NK-92 treated with Interleukin-12 subunit alpha and Interleukin-12 subunit beta, amount 100 ng/mL, for 24 hours (cell line): ENCODE measurements at regions not wholly inside any gene's neighbourhood (a gene's known extent, or its start where the extent isn't known, plus 50 kb on each side); places are given as distances from the start of the nearest gene placed in this dataset.
"Not testable (repeated sequence)": the region's sequence is repeated elsewhere in the genome, so short reads cannot be mapped to it uniquely, and the experiment has no call there.

Source experiments
- DNase-seq: peaks from one replicate; lab custom pipeline; 2025; lab: John Stamatoyannopoulos, UW

DNA sequence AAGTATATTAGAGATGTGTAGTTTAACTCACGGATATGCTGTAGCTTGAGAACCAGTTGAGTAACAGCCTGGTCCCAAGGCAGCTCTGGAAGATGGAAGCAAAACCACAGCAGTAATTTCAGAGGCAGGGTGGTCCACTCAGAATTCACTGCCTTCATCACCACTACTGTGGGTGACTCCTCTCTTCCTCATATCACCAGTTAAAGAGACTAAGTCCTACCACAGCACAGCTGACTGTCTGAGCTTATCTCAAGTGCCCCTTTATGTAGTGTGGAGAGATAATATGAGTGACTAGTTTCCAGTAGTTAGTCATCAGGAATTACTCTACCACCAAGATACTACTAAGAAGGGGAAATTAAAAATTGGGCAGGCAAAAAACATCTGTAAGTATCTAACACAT, 1571.2 kb upstream of the C9orf72 start:
- DNase-seq, result no peak

DNA sequence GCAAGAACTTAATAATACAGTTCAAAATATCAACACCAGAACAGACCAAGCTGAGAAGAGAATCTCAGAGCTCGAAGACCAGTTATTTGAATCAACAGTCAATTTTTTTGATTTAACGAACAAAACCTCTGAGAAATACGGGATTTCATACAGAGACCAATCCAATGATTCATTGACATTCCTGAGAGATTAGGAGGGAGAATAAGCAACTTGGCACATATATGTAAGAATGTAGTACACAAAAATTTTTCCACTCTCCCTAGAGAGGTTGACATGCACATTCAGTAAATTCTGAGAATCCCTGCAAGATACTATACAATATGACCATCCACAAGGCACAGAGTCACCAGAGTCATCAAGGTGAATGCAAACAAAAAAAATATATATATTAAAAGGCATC, 1577.3 kb upstream of the C9orf72 start:
- DNase-seq, result no peak

DNA sequence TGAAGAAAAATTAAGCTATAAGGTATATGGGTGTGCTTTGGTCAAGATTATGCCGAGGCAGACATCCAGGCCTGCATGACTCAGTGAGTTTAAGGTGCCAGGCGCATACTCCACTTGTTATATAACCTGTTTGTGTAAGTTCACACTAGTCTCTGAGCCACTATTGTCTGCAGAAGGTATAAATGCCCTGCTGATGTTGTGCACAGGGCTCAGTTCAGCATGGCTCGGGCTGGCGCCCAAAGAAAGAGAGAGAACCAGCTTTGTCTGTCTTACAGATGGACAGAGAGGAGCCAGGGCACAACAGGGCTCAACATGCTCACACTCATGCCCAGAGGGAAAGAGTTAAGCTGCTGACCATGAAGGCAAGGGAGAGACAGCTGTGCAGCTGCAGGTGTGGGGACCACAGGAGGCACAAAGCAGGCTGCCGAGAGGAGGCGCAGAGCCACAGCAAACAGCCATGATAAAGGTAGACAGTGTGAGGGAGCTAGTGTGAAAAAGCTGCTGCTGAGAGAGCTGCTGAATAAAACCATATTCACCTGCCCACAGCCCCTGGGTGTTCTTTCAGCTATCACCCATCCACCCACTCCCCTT, 1587.6 kb upstream of the C9orf72 start:
- DNase-seq, result no peak

DNA sequence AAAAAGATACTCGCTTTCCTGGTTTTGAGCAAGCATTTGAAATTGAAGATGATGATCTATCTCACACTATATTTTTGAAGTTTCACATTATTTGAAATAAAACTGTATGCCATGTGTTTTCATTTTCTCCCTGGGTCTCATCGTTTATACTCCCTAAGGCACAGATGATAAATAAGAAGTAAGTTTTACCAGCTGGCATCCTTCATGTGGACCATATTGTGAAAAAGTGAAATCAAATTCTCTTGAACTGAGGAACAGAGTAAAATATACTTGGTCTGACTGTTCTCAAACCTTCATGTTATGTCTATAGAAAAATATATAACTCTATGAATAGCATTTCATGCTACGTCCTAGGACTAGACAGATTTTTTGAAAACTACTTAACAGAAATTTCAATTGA, 1600.9 kb upstream of the C9orf72 start:
- DNase-seq, result no peak

DNA sequence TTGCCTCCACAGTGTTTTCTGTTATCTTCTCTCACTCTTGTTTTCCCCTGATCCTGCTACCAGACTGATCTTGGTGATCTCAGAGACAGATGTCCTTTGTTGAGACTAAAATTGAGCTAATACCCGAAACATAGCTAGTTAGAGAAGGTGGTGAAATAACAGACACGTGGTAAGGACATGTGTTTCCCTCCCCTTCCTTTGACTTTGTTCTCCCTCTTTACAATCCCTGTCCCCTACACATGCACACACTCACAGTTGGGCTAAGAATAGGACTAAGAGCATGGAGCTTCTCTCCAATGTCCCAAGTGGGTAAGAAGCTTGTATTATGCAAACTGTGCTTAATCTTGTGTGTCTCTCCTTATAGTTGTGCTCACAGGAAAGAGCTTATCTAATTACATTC, 1603.0 kb upstream of the C9orf72 start:
- no peak for DNase-seq

DNA sequence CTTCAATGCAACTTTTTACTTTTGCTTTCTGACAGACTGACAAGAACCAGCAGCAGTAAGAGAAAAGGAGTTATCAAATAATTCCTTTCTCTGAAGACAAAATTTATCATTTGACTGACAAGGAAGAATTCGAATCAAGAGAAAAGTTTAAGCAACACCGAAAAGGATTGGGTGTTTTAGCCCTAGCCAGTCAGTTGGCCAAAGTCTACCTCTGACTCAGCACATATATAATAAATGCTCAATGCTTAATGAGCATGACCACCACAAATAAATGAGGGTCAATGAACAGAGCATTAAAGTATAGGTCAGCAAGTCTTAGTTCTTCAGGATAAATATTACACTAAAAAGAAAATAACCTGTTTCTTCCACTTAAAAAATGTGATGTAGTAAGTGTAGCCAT, 1603.5 kb upstream of the C9orf72 start:
- no peak for DNase-seq

DNA sequence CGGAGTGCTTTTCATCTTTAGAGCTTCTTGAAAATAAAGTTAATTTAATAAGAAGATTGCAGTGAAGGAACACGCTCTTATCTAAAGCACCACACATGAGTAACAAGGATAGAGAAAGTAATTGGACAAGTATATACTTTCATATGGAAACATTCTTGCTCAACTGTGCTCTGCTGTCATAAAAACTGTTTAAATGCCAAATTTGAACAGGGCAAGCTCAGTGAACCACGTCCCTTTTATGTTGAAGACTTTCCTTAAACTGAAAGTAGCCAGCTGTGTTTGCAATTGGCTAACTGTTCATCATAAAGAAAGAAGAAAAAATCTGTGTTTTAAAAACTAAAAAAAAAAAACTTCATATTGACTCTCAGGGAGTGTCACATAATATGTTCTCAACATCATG, 1610.7 kb upstream of the C9orf72 start:
- no peak for DNase-seq

DNA sequence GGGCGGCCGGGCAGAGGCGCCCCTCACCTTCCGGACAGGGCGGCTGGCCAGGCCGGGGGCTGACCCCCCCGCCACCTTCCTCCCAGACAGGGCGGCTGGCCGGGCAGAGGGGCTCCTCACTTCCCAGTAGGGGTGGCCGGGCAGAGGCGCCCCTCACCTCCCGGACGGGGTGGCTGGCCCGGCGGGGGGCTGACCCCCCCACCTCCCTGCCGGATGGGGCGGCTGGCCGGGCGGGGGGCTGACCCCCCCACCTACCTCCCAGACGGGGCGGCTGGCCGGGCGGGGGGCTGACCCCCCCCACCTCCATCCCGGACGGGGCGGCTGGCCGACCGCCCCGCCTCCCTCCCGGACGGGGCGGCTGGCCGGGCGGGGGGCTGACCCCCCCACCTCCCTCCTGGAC, 1615.5 kb upstream of the C9orf72 start:
- not testable (repeated sequence) for DNase-seq

DNA sequence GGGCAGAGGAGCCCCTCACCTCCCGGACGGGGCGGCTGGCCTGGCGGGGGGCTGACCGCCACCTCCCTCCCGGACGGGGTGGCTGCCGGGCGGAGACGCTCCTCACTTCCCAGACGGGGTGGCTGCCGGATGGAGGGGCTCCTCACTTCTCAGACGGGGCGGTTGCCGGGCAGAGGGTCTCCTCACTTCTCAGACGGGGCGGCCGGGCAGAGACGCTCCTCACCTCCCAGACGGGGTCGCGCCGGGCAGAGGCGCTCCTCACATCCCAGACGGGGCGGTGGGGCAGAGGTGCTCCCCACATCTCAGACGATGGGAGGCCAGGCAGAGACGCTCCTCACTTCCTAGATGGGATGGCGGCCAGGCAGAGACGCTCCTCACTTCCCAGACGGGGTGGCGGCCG, 1615.9 kb upstream of the C9orf72 start:
- not testable (repeated sequence) for DNase-seq

DNA sequence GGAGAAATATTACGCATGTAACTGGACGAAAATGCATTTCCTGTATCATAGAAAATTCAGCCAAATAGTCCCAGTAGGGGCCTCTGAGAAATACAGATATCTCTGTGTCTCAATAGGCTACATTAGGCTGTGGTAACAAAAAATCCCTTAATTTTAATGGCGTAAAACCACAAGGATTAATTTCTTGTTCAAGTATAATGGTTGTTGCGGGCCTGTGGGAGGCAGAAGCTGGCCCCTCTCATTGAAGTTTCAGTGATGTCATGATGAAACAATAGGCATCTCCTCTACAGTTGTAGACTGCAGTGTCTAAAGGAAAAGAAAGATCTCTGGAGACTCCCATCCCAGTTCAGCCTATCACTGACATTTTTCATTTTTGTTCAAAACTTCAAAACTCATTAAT, 1625.6 kb upstream of the C9orf72 start:
- no peak for DNase-seq

DNA sequence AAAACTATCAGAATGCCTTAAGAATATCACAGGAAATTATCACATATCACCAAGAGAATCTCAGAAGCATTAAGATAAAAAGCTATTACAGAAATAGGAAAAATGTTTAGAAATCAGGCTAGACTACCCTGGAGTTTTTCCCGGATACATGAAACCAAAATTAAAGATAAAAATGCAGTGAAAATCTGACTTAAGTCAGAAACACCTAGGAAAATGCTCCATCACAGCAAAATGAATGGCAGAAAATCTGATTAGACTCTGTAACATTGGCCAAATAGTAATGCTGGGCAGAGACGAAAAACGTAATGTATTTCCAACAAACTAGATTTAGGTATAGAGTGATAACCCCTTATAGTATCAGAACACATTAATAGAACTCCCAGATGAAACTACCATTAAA, 1626.7 kb upstream of the C9orf72 start:
- no peak for DNase-seq

DNA sequence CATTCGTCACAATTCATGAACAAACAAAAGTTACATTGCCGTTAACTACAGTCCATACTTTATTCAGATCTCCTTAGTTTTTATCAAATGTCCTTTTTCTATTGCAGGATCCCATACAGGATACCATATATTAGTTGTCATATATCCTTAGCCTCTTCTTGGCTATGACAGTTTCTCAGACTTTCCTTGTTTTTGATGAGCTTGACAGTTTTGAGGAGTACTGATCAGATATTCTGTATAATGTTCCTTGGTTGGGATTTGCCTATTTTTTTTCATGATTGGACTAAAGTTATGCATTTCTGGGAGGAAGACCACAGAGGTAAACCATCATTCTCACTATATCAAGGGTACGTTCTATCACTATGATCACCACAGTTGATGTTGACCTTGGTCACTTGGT, 1627.4 kb upstream of the C9orf72 start:
- DNase-seq, result no peak

DNA sequence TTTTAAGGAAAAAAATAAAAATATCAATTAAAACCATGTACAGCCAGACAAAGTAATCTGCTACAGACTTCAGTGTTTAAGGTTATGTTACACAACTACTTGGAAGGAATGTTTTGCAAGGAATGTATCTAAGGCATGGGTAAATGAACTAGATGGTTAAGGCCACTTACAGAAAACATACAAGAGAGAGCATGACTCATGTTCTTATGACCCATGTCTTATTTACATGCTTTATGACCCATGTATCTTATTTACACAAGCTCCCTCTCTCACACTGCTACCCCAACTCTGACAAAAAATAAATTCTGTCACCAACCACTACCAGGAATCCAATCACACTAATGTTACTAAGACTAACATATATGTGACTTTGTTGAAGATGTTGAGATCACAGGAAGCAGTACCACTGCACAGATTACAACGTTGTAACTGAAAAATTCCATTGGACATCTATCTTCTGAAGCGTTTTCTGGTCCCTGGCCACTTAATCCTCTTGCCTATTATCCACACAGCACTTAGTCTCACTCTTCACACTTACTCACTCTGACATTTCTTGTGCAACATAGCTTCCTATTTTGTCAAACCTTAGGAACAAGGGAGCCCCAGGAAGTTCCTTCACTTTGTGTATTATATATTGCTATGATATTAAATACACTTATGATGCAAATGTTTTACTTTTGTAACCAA, 1630.1 kb upstream of the C9orf72 start:
- no peak for DNase-seq

DNA sequence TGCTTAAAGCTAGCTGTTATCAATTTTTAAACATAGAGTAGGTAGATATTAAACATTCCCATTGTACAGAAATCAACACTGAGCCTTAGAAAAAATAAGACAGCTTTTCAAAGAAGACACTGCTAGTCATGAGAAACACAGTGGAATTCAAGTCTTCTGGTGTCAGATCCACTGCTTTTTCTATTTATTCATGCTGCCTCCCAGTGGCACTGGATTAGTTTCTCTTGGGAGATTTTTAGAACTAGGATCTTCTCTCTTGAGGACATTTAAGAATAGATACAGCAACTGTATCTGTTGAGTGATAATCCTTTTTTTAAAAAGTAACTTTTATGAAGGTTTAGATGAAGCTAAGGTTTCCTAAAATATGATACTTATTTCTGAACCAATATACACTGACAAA, 1635.4 kb upstream of the C9orf72 start:
- DNase-seq, result no peak

DNA sequence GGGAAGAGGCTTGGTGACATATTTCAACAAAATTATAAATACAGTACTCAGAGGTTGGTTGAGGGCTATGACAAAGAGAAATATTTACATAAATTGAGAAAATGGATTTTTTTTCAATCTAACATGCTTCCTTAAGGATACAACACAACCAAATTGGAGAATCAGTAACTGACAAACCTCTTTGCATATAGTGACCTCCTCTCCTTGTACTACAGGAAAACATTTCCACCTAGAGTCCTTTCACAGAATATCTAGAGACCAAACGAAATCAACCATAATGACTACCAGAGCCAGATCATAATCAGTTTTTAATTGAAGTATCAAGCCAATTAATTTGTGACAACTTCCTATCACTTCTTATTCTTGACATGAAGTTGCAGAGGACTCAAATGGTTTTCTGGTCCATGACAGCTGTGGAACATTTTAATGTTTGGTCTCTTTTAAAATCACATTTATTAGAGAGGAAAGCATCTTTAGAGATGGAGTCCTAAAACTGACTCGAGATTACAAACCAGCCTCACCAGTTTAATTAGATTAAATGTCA, 1636.5 kb upstream of the C9orf72 start:
- no peak for DNase-seq

DNA sequence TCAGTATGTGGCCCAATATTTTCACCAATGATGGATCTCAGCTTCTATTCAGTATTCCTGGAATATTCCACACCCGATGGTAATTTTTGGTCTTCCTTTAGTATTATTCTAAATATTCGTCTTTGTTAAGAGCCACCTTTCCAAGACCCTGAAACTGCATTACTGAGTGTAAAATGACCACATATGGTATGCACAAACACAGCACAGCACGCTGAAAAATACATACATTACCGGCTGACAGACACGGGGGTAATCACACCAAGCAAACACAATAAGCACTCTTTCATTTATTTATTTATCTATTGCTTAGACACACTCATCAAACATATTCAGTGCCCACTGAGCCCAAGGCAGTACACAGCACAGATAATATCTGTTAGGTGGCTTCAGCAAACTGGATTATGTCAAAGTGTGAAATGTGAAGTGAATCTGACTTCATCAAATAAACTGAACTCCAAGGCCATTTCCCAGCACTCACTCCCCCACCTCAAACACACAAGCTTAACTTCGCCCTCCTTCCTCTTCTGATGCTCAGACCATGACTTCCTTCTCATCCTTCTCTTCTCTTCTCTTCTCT, 1637.8 kb upstream of the C9orf72 start:
- DNase-seq, result no peak

DNA sequence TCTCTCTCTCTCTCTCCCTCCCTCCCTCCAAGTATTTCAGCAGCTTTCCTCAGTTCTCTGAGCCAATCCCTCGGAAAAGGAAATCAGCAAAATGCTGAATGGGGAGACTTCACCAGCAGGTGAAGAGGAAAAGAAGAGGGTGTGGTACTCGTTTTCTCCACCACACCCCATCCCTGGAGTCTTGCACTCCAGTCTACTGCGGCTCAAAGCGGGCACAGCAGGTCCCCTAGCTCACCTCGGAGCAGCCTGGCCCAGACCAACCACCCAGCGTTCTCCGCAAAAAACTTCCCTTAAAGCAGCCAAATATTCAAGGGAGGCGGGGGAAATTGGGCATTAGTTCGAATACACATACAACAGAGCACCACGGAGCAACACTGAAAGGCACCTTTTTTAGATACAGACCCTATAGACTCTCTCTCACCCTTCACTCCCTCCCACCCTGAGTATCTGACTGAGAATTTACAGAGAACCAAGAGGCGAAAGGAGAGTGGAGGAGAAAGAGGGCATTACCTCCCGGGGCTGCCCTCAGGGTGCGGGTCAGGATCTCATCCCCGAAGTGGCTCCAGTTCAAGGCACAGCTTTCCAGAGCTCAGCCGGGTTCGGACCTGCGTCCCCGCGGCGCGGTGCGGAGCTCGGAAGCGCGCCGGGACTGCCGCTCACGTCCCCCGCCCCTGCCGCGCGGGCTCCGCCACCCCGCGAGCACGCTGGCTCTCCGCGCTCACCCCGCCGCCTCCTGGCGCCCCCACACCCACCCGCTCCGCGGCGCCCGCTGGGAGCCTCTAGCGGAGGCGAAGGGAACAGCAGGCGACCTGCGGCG, 1638.5 kb upstream of the C9orf72 start:
- peak; percentile 68 for DNase-seq

DNA sequence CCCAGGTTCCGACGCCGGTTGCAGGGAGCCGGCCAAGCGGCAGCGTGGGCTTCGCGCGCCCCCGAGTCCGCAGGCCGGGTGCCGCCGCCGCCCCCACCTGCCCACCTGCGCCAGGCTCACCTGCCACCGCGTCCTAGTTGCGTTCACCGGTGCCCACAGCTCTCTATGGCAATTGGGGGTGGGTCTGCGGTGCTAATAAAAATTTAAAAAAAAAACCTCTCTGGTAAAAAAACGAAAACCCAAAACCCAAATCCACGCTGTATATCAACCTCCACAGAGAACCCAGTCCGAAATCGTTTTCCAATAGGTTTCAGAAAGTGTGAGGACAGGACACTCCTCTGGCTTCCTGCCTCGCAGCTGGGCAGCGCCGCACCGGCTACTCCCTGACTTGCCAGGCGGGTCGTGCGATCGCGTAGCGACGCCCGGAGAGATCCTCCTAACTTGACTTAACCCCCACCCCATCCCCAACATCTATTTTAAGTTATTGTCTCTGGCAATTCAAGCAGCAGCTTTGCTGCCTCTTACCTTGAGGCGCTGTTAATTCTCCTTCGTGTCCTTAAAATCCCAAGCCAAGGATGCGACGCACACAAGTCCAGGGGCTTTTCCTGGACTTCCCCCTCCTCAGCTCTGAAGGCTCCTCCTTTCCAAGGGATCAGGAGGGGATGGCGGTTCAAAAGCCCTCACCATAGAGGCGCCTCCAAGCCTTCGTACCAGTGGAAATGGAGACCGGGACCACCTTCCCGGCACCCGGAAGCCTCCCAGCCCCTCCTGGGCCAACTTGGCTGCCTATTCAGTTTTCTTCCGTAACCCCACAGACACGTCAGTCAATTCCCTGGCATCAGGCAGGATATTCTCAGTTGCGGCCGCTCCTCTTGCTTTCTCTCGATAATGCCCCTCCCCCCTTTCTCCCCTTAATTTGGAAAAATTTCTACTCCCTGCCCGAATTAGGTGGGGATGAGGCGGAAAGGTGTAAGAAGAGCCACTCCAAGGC, 1639.4 kb upstream of the C9orf72 start:
- DNase-seq, result peak; percentile 8

DNA sequence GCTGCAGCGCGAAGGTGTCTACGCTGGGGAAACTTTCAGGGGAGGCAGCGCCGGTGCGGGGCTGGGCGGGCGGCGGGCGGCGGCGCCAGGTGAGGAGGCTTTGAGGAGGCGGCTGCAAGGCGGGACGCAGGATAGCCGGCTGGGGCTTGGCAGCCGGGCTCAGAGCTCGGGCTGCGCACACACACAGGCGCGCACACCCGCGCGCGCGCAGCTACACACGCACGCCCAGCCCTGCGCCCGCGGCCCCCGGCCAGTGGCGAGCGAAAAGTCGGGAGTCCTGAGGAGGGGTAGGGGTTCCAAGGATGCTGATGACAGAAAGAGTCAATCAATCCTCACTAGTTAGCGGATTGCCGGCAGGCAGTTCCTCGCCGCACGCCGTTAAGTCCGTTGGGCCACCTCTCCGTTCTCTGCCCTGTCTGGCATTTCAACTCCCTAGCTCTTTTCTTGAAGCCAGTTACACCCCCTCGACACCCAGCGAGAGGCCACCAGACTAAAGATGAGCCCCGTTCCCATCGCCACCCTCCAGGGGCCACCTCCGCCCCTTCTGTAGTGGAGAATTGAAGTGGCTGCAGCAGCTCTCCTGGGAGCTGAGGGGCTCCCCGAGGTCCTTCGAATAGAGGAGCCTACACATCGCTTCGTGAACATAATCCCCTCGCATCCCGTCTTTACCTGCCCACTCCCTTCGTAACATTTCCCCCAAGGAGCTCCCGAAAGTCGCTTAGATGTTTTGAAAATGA, 1640.3 kb upstream of the C9orf72 start, which contains the start of gene LINGO2:
LINGO2 (minus strand) TSS at position 185 of the 737 bp plus-strand sequence.
- DNase-seq, result peak; percentile 17

DNA sequence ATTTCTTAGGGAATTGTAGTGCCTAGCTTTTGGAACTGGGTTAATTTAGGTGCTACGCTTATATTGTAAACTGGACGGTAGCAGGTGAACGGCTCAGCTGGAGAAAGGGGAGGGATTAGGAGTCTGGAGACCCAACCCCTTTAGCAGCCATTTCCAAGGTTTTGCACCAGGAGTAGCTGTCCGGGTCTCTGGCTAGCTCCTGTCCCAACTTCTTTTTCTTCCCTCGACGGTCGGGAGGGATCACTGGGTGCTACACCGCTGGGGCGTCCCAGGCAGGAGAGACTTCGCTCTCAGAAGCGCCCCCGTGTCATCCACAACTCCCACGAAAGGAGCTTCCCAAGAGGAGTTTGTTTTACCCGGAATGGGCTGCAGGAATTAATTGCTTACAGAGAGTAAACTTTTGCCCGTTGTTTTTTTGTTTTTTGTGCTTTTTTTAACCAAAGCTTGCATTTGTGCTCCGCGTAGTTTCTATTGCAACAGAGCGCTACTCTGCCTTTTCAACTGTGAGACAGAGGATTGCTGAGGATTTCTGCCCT, 1640.9 kb upstream of the C9orf72 start:
- no peak for DNase-seq
